UCSD-AML1 (cell line): ENCODE measurements at regions not wholly inside any gene's neighbourhood (a gene's known extent, or its start where the extent isn't known, plus 50 kb on each side); places are given as distances from the start of the nearest gene placed in this dataset.

ENCODE experiments used
- DNase-seq: peaks from one replicate; lab custom pipeline; 2025; ENCODE audit not compliant: unreplicated experiment; lab: John Stamatoyannopoulos, UW

DNA sequence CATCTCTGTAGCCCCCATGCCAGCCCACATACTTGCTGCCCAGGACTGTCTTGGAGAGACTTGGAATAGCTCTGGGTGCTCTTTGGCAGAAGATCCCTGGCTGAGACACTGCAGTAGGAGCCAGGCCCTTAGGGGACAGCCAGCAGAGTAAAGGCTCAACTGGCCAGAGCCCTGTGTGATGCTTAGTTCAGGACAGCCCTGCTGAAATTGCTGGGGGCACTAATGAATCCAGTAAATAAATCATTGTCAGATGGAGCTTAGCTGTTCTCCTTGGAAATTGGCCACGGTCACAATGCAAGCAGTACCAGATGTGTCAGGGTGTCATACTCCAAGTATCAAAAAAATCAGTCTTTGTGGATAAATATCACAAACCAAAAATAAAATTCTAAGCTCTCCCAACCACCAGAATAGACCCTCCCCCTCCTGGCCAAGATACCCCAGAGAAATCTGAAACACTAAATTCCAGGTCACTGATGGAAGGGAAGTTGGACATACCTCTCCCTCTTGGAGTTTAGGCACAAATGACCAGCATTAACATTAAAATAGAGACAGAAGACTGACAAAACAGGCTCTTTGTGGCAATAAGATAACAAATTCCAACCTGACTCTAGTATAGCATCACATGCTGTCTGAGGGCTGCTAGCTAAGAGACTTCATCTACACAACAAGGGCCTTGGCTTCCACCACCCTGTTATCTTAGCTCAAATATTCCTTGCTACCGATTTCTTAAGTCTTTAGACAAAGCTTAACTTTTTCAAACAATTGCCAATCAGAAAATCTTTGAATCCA is 83.2 kb upstream of the DNAH14 start:
- no peak for DNase-seq

DNA sequence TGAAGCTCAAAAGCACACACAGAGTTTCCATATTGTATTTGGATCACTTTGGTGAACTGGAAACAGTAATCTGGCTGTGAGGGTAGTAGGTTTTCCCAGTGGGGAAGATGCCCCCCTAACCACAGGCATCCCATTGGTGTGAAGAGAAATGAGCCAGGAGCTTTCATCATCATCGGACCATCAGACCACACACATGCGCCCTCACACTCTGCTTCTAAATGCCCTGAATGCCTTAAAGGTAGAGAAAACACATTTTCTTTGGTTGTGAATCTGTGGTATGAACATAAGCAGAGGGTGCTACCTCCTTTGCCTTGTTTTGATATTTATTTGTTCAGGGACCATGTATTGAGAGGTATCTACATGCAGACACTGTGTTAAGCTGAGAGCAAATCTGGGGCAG is 79.0 kb upstream of the DNAH14 start:
- DNase-seq = no peak

DNA sequence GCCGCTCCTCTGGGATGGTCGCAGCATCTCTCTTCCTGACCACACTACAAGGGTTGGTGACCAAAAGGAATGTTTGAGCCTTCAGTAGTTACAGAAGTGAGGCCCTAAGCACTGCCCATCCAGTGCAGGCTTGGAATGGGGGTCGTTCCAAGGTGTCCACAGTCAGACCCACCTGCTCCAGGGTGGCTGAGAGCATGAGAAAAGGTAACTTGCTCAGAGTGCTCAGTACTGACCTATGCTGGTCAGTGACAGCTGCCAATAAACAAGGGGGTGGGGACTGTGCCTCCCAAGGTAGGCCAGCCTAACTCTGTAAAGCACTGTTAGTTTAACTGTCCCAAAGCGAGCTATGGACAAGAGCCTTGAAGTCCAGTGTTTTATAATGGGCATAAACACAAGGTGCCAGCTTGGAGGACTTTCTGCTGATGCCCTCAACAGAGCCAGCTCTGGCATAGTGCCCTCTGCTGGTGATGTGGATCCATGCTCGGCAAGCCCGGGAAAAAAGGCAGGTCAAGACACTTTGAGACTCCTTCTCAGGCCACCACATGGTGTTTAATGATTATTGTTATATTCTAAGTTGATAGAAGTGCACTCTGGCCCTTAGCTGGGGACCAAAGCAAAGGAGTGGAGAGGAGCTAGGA is 78.1 kb upstream of the DNAH14 start:
- DNase-seq = peak; percentile 76

DNA sequence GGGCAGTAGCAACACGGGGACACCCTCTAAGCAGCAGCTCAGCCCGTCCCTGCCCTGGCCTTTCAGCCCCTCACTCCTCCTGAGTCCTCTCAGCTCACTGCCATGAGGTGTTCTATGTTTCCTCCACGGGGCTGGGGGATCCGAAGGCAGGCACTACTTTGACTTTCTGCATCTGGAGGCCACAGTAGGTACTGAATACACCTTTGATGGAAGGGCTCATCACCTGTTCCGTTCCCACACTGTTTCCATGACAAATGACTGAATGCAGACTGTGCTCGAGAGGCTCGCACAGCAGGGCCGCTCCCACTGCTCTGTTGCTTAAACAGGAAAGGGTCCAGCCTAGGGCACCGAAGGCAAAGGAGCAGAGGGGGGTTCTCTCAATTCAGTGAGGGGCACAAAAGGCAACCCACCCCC is 77.6 kb upstream of the DNAH14 start:
- no peak for DNase-seq

DNA sequence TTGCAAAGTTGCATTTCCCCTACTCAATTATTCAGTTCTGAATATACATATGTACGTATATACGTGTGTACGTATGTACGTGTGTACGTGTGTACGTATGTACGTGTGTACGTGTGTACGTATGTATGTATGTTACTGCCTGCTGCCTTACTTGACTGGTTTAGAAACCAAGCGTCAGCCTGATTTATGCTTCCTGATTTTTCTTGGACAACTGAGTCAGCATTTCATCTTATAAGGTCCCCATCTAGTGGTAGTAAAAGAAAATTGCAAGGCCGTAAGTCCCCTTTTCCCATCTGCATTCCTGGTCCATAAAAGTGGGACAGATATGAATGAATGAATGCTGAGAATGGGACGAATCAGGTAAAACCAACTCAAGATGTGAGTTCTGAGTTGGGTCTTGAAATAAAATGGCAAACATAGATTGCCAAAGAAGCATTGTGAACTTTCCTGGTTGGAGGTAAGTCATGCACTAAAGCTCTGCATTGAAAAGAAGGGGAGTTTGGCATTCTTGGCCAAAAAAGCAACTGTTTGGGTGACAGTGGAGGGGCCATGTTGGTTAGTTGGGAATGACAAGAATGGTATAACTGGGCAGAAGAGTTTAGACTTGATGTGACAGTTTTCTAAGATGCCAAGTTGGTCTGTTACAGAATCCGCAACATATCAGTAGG is 76.4 kb upstream of the DNAH14 start:
- DNase-seq = no peak

DNA sequence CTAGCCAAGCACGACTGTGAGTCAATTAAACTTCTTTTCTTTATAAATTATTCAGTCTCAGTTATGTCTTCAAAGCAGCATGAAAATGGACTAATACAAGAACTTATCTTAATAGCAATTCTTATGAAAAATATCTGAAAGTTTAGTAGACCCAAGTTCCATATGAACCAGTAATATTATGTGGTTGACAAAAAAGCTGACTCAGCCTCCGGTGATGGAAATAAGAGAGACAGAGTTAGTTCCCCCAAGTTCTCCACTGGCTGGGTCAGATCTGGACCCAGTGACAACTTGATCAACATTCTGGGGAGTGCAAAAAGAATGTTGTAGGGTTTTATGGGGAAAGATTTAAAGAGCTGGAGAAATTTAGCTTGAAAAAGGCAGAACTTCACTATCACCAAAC is 72.5 kb upstream of the DNAH14 start:
- DNase-seq = no peak

DNA sequence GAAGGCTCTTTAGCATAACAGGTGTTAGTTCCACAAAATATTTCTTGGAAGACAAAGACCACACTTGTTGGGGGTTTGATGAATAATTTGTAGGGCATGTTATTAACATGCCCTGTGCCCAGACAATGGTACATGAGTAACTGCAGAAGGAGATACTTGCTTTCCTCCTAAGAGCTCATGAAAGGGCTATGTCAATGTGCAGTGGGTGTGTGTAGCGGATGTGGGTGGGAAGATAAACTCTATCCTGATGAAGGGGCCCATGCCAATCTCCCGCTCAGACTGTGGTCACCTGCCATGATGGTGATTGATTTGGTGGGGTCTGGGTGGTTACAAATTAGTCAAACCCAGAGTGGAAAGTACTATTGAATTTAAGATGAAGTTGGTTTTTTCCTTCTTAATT is 69.8 kb upstream of the DNAH14 start:
- DNase-seq = no peak

DNA sequence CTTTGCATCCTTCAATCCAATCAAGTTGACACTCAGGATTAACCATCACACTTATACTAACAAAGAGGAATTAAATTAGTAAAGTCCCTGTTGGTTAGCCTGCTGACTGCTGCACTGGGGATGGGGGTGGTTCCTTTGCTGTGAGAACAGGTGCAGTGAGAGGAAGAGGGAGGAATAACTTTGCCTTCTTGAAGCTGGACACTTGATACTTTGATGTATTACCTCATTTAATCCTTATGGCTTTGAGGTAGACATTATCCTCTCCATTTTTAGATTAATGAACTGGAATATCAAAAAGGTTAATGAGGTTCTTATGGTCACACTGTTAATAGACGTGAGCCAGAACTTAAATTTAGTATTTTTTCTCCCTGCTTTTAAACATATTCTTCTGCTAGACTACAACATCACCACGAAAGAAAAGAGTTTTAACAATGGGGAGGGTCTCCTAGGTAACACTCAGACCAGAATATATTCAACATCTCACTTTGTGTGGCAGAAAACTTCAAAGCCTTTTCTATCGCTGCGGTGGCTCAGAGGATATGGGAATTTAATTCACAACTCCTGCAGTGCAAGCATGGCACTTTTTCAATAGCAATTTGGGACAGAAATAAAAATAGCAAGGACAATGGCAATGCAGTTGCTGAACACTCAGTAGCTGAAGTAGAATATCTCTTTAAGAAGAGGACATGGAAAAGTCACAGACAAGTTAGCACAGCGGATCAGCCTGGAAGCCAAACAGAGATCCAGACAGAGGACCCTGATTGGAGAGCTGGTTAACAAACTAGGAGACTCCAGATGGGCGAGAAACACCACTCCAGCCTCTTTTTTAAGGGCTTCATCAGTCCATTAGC is 68.8 kb upstream of the DNAH14 start:
- no peak for DNase-seq

DNA sequence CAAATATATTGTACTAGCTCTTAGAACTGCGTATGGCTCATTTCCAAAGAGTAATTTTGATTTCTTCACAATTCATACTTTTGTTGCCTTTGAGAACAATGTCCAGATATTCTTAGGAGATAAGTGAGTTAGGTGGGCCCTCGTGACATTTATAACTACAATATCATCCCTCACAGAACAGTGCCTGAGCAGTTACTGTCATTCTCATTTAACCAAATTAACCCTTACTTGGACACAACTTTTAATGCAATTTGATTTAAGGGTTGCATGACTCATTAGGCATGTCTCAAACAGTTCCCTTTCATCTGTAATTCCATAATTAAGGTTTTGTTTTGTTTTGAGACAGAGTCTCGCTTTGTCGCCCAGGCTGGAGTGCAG is 68.1 kb upstream of the DNAH14 start:
- no peak for DNase-seq

DNA sequence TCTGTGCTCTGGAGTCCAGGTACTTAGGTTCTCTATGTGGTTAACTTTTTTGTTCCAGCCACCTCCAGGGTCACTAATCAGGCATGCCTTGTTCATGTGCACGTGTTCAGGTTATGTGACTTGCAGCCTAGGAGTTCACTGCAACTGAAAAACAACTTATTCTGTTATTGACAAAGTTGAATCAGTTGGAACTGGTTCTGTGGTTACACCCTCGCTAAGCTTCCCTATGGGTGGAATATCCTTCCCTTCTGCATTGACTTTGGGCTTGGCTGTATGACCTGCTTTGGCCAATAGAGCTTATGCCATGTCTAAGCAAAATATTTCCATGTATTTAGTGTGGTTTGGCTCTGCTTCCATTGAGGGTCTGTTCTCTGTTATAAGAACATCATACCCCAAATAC is 66.0 kb upstream of the DNAH14 start:
- DNase-seq = no peak

DNA sequence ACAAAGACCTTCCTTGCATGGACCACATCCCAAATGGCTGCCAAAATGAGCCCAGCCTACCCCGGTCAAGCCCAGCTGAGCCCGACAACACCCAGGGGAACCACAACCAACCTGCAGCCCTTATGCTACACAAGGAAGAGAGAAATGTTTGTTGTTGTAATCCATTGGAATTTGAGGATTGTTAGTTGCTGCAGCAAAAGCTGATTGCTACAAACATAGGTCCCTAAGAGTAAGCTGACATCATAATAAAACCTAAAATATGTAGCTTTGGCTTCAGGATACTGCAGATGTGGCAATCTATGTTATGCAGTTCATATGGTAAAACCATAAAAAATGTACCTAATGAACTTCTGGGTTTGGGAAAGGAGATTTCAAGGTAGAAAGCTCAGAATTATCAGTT is 65.5 kb upstream of the DNAH14 start:
- no peak for DNase-seq

DNA sequence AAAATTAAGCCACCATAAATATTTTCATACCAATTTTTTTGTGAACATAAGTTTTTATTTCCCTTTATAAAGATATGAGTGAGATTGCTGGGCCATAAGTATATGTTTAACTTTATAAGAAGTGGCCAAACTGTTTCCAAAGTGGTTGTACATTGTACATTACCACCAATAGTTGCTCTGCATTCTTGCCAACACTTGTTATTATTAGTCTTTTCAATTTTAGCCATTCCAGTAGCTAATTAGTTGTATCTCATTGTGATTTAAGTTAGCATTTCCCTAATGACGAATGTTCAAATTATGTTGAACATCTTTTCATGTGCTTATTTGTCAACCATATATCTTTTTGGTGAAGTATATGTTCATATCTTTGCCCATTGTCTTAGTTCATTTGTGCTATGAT is 64.0 kb upstream of the DNAH14 start:
- DNase-seq = no peak

DNA sequence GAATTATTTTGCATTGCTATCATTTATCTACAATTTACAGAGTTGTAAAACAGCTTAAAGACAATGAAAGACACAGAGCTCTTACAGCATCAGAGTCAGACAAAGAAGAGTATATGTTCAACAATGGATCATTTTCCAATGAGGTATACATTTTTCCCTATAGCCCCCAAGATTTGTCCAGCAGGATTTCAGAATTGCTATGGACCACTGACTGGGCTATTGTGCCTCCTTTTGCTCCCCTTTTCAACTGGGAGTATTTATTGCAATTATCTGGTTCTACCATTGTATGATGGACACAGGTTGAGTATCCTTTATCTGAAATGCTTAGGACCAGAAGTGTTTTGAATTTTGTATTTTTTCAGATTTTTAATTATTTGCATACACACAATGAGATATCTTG is 62.5 kb upstream of the DNAH14 start:
- DNase-seq = no peak

DNA sequence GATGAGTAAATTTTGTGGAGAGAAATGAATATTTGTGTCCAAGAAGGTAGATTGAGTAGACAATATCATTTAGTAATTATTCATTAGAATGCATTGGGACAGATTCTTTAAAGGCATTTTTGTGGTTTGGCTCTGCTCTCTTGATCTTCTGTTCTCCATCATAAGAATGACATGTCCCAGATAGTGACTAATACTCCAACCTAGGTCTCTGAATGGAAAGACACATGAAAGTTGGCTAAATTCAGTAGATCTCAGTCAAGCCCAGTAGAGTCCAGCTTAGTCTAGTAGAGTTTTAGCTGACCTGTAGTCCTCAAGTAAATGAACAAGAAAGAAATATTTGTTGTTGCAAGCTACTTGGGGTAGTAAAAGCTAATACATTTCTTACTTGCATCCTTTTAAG is 61.8 kb upstream of the DNAH14 start:
- DNase-seq = no peak

DNA sequence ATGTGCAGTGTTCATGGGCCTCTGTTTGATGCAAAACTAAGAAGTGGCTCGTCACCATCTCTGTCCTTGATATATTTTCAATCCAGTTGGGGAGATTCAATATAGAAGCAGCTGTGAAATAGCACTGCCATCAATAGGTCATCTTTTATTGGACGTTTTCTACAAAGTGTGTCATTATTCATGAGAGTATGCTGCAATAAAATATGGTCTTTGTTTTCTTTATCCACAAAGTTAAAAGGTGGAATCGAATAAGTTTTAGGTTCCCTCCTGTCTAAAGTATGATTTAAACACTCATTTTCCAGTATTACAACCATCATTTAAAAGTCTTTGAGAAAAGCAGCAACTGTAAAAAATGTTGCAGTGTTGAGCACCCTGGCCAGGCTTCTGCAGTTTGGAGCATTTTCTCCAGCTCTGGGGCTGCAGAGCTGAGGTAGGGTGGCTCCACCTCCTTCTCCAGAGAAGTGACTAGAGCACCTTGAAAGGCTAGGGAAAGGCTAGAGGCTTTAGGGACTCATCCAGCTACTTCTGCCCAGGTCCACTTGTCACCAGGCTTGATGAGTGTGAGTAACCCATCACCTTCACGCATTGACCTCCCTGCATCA is 56.5 kb upstream of the DNAH14 start:
- DNase-seq = no peak

DNA sequence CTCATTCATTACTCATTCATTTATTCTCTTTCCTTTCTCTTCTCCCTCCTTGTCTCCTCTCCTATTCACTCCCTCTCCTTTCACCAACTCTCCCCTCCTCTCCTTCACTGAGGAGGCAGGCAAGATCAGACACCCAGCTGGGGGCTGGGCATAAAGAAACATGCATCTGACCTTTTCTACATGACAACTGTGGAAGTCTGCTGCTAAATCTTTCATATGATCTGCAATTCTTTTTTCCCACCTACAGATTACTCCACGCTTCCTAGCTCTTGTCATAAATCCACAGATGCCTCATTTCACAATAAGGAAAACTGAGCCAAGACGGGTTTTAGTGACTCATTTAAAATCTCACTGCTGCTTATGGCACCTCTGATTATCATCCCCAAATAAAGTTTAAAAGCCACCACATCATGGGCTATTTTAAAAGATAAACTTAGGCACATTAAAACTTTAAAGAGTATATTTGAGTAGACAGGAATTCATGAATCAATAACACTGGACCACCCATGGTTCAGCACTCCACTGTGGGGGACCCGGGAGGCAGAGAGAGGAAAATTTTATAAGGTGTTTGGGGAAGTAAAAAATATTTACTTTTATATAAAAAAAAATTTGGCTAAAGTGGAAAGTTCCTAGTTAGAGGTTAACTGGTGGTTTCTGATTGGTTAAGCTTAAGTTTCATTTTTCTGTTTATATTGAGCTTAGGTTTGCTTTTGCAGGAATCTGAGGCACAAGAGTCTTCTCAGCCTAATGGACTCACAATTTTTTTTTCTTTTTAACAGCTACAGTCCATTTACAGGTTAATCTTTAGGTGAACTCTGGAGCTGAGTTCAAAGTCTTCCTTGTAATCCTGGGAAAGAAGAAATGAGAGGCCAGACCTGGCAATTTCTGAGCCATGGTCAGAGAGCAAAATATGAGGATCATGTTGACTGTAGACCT is 55.8 kb upstream of the DNAH14 start:
- DNase-seq = no peak

DNA sequence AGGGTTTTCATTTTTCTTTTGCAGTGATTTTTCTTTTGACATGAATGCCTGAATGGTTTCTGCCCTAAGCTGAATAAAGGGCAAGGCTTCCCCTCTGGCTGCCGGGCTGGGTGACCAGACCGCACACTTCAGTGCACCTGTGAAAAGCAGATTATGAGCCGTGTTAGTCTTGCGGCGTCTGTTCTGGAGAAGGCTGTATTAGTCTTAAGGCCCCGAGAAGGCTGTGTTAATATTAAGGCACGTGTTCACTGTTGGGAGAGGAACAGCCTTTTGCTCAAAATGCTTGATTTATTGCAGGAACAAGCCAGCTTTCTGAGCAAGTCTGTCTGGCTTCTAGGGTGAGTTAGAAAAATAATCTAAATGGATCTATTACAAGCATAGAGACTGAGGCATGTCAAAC is 54.7 kb upstream of the DNAH14 start:
- DNase-seq = no peak

DNA sequence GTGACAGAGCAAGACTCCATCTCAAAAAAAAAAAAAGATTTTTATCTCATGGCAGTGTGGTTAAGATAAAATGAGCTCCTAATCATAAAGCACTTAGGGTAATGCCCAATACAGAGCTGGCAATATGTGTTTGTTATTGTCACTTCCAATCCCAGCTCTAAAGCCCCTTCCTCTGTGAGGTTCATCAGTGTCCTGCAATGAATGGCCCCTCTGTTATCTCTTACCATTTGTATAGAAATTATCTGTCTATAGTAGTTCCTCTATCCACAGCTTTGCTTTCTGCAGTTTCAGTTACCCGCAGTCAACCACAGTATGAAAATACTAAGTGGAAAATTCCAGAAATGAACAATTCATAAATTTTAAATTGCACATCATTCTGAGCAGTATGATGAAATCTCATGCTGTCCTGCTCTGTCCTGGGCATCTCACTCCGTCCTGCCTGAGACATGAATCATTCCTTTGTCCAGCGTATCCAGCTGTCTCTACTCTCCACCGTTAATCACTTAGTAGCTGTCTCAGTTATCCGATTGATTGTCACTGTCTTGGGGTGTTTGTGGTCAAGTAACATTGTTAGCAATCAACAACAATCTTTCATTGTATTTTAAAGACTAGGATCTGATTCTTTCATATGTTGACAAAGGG is 50.2 kb upstream of the DNAH14 start:
- no peak for DNase-seq
